Vagina (tissue), 2 donors: ENCODE measurements at regions not wholly inside any gene's neighbourhood (a gene's known extent, or its start where the extent isn't known, plus 50 kb on each side); places are given as distances from the start of the nearest gene placed in this dataset.

Experiments
- POLR2AphosphoS5 ChIP-seq, 2 donors: sonication (generic); formaldehyde crosslinking; IDR thresholded peaks; one replicate each; pipeline ENCODE4 v1.9.0; 2017; ENCODE audit warnings: antibody characterized with exemption in 2 of 2, mild to moderate bottlenecking in 2 of 2, low read depth in 1 of 2; ENCODE audit not compliant: insufficient read depth in 1 of 2
- TF ChIP-seq, protein P1 (sequence below), 3 experiments: fragments of 450-650 bp in 2 of 3; fragments of 200-600 bp in 1 of 3; sonication (generic) in 1 of 3; IDR thresholded peaks; one replicate each; pipeline ENCODE4 v1.5.1; 2017 to 2019; ENCODE audit warnings: antibody characterized with exemption in 3 of 3, mild to moderate bottlenecking in 2 of 3, moderate library complexity in 2 of 3

DNA sequence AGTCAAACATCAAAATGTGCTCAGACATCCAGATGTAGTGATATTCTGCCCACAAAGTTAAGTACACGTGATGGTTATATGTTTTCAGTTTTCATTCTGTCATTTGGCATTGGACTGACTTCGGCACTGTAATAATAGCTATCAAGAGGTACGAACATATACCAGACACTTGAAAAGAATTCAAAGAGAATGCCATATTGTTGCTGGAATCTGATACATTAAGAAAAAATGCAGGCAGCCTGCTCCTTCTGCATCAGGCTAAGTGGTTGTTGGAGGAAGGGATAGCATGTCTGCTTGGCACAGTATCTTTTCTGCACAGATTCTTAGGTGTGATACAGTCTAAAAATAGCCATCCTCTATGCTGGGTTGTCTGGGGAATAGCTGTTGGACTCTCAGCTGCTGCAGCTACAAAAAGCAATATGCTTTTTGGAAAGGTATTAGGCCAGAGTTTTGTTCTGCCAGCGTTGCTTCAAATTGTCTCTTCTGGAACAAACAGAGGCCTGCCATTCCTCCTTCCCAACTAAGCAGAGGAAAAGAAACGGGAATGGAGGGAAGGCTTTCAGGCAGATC is 892.6 kb downstream of the TBC1D22A start:
- TF ChIP-seq, protein P1, sequence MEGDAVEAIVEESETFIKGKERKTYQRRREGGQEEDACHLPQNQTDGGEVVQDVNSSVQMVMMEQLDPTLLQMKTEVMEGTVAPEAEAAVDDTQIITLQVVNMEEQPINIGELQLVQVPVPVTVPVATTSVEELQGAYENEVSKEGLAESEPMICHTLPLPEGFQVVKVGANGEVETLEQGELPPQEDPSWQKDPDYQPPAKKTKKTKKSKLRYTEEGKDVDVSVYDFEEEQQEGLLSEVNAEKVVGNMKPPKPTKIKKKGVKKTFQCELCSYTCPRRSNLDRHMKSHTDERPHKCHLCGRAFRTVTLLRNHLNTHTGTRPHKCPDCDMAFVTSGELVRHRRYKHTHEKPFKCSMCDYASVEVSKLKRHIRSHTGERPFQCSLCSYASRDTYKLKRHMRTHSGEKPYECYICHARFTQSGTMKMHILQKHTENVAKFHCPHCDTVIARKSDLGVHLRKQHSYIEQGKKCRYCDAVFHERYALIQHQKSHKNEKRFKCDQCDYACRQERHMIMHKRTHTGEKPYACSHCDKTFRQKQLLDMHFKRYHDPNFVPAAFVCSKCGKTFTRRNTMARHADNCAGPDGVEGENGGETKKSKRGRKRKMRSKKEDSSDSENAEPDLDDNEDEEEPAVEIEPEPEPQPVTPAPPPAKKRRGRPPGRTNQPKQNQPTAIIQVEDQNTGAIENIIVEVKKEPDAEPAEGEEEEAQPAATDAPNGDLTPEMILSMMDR (IDR thresholded peaks at IDR 0.05): no peak
- TF ChIP-seq POLR2AphosphoS5 (IDR thresholded peaks at IDR 0.05; ENCODE audit: insufficient read depth in 1 of 2, low read depth in 1 of 2): no peak
